Esophagus muscularis mucosa (tissue), 4 donors: ENCODE measurements at regions not wholly inside any gene's neighbourhood (a gene's known extent, or its start where the extent isn't known, plus 50 kb on each side); places are given as distances from the start of the nearest gene placed in this dataset.

Source experiments
- DNase-seq: peaks from one replicate; pipeline ENCODE4 v3.0.0-alpha.2; 2017; ENCODE audit errors: extremely low spot score
- H3K27ac ChIP-seq, 4 donors: fragments of 200-600 bp; sonication (generic); replicated peaks in 1 of 4; 1 replicate in 3 of 4; 2 replicates in 1 of 4; pipeline ENCODE4 v1.5.1; 2016 to 2019; ENCODE audit warnings: mild to moderate bottlenecking in 1 of 4
- H3K27me3 ChIP-seq, 4 donors: fragments of 200-600 bp; sonication (generic); one replicate each; pipeline versions ENCODE4 v1.5.1 to v1.6.0; 2016 to 2019
- H3K36me3 ChIP-seq, 4 donors: fragments of 200-600 bp; sonication (generic); one replicate each; pipeline ENCODE4 v1.5.1; 2016 to 2019
- H3K4me1 ChIP-seq, 4 donors: fragments of 200-600 bp; sonication (generic); one replicate each; pipeline ENCODE4 v1.5.1; 2016 to 2019
- H3K4me3 ChIP-seq, 4 donors: fragments of 200-600 bp; sonication (generic); 1 replicate in 2 of 4; 2 replicates in 2 of 4; pipeline ENCODE4 v1.5.1; 2016 to 2019; ENCODE audit warnings: mild to moderate bottlenecking in 4 of 4, moderate library complexity in 1 of 4
- H3K9me3 ChIP-seq, 4 donors: fragments of 200-600 bp; sonication (generic); 1 replicate in 3 of 4; 2 replicates in 1 of 4; pipeline ENCODE4 v1.5.1; 2016 to 2019
- EP300 ChIP-seq: sonication (generic); formaldehyde crosslinking; IDR thresholded peaks from one replicate; pipeline ENCODE4 v1.6.1; 2017; ENCODE audit warnings: antibody characterized with exemption
- POLR2A ChIP-seq: fragments of 450-650 bp; IDR thresholded peaks from one replicate; pipeline ENCODE4 v1.6.1; 2017; ENCODE audit warnings: antibody characterized with exemption, moderate library complexity, mild to moderate bottlenecking, low read depth
- POLR2AphosphoS5 ChIP-seq, 2 donors: sonication (generic); formaldehyde crosslinking; IDR thresholded peaks; one replicate each; pipeline ENCODE4 v1.6.1; 2017; ENCODE audit warnings: antibody characterized with exemption in 2 of 2
- WGBS: methylation state at CpG from one replicate; pipeline ENCODE4 v1.1.5; 2018; 5-methylcytosine and 5-hydroxymethylcytosine counted together
- intact Hi-C: fragments of 100-400 bp; cut with DNase I; formaldehyde crosslinking; loops from one replicate; pipeline ENCODE4 v1.15.1; 2023
- TF ChIP-seq, protein P1 (sequence below), 3 experiments: fragments of 200-600 bp in 2 of 3; fragments of 450-650 bp in 1 of 3; sonication (generic) in 2 of 3; IDR thresholded peaks; one replicate each; pipeline ENCODE4 v1.5.1; 2017 to 2019; ENCODE audit warnings: antibody characterized with exemption in 3 of 3, mild to moderate bottlenecking in 2 of 3, moderate library complexity in 1 of 3

DNA sequence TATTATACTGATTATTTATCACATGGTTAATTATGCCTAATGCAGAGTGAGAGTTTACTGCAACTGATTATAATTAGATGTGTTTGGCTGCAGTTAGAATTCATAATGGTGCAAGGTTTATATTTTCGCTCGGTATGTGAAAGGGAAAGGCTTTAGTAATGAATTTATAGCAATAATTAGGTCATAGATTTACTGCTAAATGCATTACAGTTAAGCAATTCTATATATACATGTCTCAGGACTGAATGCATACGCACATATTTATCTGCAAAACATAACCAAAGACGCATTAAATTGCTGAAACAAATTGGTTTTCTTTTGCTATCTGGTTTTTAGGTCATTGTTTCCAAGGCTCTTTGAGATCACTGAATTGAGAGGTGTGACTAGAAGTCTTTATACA lies 428.1 kb upstream of the PDE3A start:
- H3K36me3 ChIP-seq, result no peaks in the 10 kb centered on the region

DNA sequence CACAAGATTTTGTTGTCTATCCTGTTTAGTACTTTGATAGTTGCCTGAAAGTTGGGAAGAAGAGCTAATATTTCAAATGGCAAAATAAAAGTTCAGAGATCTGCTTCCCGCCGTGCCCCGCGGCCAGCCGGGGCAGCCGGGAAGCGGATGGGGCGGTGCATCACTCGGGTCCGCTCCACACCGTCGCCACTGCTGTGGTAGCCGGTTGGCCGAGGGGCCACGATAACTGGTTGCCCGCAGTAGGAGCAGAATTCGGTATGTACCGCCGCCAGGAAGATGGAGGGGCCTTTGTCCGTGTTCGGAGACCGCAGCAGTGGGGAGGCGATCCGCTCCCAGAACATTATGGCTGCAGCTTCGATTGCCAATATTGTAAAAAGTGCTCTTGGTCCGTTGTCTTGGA lies 427.2 kb upstream of the PDE3A start:
- DNase-seq, result no peak
- no peaks in the 10 kb centered on the region for H3K36me3 ChIP-seq
- H3K27ac ChIP-seq, result no peak overlapping the region
- TF ChIP-seq POLR2A (no peak), POLR2AphosphoS5 (IDR thresholded peaks at IDR 0.05) (no peak), EP300 (no peak)
- TF ChIP-seq, protein P1, sequence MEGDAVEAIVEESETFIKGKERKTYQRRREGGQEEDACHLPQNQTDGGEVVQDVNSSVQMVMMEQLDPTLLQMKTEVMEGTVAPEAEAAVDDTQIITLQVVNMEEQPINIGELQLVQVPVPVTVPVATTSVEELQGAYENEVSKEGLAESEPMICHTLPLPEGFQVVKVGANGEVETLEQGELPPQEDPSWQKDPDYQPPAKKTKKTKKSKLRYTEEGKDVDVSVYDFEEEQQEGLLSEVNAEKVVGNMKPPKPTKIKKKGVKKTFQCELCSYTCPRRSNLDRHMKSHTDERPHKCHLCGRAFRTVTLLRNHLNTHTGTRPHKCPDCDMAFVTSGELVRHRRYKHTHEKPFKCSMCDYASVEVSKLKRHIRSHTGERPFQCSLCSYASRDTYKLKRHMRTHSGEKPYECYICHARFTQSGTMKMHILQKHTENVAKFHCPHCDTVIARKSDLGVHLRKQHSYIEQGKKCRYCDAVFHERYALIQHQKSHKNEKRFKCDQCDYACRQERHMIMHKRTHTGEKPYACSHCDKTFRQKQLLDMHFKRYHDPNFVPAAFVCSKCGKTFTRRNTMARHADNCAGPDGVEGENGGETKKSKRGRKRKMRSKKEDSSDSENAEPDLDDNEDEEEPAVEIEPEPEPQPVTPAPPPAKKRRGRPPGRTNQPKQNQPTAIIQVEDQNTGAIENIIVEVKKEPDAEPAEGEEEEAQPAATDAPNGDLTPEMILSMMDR (IDR thresholded peaks at IDR 0.05), result no peak
- H3K27me3 ChIP-seq, result no peaks in the 10 kb centered on the region
- peaks cover 0 to 8% (median 2%) of the 10 kb centered on the region in 4 donors for H3K4me1 ChIP-seq
- 94% methylated on average over 21 of the region's 26 CpGs for WGBS
- intact Hi-C loops, result no loop called here
- no peaks in the 10 kb centered on the region for H3K9me3 ChIP-seq
- no peak overlapping the region for H3K4me3 ChIP-seq

More for the DNA sequence above, 428.1 kb upstream of the PDE3A start:
- intact Hi-C loops, result no loop called here
- no peaks in the 10 kb centered on the region for H3K9me3 ChIP-seq
- no peak for TF ChIP-seq POLR2A
- TF ChIP-seq, protein P1 (IDR thresholded peaks at IDR 0.05), result no peak
- TF ChIP-seq EP300, result no peak
- TF ChIP-seq POLR2AphosphoS5 (IDR thresholded peaks at IDR 0.05), result no peak
- H3K27ac ChIP-seq, result no peak overlapping the region
- H3K27me3 ChIP-seq, result no peaks in the 10 kb centered on the region
- H3K4me1 ChIP-seq, result no peaks in the 10 kb centered on the region
- 81% methylated on average over 4 of the region's 4 CpGs for WGBS
- no peak overlapping the region for H3K4me3 ChIP-seq
- no peak for DNase-seq

DNA sequence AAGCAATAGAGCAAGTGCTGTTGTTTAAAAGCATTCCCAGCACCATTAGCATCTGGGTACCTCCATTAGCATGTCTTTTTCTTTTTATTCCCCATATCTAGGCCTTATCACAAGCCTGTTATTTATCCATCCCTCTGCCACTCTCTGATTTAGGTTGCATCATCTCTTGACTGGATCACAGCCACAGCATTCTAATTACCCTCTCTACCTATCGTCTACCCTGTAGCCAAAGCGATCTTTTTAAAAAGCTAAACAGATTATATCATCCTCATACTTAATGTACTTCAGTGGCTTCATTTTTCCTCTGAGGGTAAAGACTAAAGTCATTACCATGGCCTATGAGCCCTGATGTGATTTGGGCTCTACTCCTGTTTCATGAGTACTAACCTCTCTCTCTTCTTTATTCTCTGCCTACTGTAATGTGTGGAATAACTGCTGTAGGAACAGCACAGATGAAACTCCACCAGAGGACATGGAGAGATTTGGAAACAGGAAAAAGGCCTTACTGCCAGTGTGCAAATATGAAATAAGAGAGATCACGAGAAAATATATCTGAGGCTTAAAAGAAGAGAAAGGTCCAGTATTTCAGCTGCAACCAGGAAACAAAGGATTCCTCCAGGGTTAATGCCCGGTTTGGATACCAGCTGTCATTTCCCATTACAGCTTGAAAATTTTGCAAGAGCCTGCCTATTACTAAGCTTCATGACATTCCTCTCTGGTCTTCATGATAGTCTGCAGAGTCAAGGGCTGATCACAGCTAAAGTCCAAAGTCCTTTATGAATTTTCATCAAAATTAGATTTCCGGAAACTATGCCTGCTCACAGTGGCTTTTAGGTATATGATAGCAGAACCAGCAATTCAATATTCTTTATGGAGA lies 422.5 kb upstream of the PDE3A start:
- H3K9me3 ChIP-seq, result no peaks in the 10 kb centered on the region
- H3K4me3 ChIP-seq, result no peak overlapping the region
- no peaks in the 10 kb centered on the region for H3K36me3 ChIP-seq
- no peak for DNase-seq
- TF ChIP-seq EP300, result no peak
- no peaks in the 10 kb centered on the region for H3K27me3 ChIP-seq
- no peak overlapping the region for H3K27ac ChIP-seq
- intact Hi-C loops, result no loop called here
- WGBS, result 86% methylated on average over 5 of the region's 5 CpGs
- H3K4me1 ChIP-seq, result peaks cover 0 to 8% (median 2%) of the 10 kb centered on the region in 4 donors

DNA sequence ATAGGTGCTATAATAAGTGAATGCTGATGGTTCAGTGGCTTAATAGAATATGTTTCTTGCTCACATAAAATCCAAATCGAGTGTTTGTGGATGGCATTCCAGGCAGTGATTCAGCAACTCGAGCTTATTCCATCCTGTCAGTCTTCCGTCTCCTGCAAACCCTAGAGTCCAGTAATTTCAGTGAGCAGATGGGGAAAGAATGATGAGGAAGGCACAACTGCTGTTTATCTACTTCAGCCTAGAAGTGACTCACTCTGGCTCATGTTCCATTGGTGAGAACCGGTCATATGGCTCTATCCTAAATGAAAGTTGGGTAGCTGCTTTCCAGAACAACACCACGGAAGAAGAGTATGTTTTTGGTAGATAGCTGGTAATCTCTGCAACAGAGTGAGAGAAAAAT lies 421.8 kb upstream of the PDE3A start:
- no peaks in the 10 kb centered on the region for H3K27me3 ChIP-seq
- H3K4me3 ChIP-seq, result no peak overlapping the region
- H3K36me3 ChIP-seq, result no peaks in the 10 kb centered on the region
- intact Hi-C loops, result no loop called here
- no peak for TF ChIP-seq EP300
- no peak for TF ChIP-seq POLR2A
- TF ChIP-seq, protein P1 (IDR thresholded peaks at IDR 0.05), result no peak
- no peak for DNase-seq
- H3K27ac ChIP-seq, result no peak overlapping the region
- WGBS, result 64% methylated on average over 5 of the region's 5 CpGs
- H3K4me1 ChIP-seq, result peaks cover 0 to 8% (median 2%) of the 10 kb centered on the region in 4 donors
- H3K9me3 ChIP-seq, result no peaks in the 10 kb centered on the region

DNA sequence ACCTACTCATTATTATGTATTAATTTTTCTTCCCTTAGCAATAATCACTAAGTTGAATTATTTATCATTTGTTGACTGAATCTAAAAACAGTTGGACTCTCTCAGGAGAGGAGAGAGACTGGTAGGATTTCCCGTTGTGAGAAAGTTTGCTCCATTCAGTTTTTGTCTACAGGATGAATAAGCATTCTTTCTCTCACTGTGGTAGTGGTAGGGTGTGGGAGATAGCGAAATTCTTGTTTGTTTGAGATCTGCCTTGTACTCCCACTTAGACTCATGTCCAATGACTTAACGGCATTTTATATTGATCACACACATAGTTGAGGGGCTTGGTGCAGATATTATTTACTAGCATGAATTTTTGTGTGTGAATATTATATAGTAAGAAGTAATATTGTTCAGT lies 421.0 kb upstream of the PDE3A start:
- no peaks in the 10 kb centered on the region for H3K9me3 ChIP-seq
- H3K36me3 ChIP-seq, result no peaks in the 10 kb centered on the region
- H3K27me3 ChIP-seq, result no peaks in the 10 kb centered on the region
- H3K4me3 ChIP-seq, result no peak overlapping the region
- no peak overlapping the region for H3K27ac ChIP-seq
- peaks cover 0 to 8% (median 2%) of the 10 kb centered on the region in 4 donors for H3K4me1 ChIP-seq
- intact Hi-C loops, result no loop called here
- no peak for DNase-seq
- TF ChIP-seq EP300, result no peak
- TF ChIP-seq POLR2AphosphoS5 (IDR thresholded peaks at IDR 0.05), result no peak
- no peak for TF ChIP-seq POLR2A
- TF ChIP-seq, protein P1 (IDR thresholded peaks at IDR 0.05), result no peak
- WGBS, result 91% methylated on average over 3 of the region's 3 CpGs
